SK-N-SH (cell line): ENCODE measurements at regions not wholly inside any gene's neighbourhood (a gene's known extent, or its start where the extent isn't known, plus 50 kb on each side); places are given as distances from the start of the nearest gene placed in this dataset.

Source experiments
- CTCF ChIA-PET: fragments of 300-600, 350-600 bp; formaldehyde crosslinking; extraction: SDS; loops from one replicate; lab custom pipeline; 2021; lab: Yijun Ruan, JAX
- POLR2A ChIA-PET: fragments of 350-600 bp; sonication (Branson Sonifier 250); formaldehyde crosslinking; extraction: SDS; loops from one replicate; lab custom pipeline; 2020; ENCODE audit warnings: antibody characterized with exemption, inconsistent platforms; lab: Yijun Ruan, JAX
- DNase-seq: peaks from one replicate; pipeline ENCODE4 v3.0.0; 2012
- H2AFZ ChIP-seq: fragments of 200-600 bp; sonication (generic); 2 replicates; pipeline ENCODE4 v1.8.1; 2016; ENCODE audit warnings: antibody characterized with exemption, mild to moderate bottlenecking, low read depth
- H3F3A ChIP-seq: fragments of 200-600 bp; sonication (generic); replicated peaks from 2 replicates; pipeline ENCODE3; 2016; ENCODE audit warnings: antibody characterized with exemption, mild to moderate bottlenecking; ENCODE audit not compliant: insufficient read depth
- H3K27ac ChIP-seq, 2 experiments: fragments of 200-500 bp in 1 of 2; fragments of 200-600 bp in 1 of 2; sonication (Bioruptor generic) in 1 of 2; sonication (generic), shearing (Covaris generic) in 1 of 2; 2 replicates each; pipeline versions ENCODE4 v1.5.1 to v1.6.1; 2014 to 2016; ENCODE audit warnings: low read depth in 2 of 2, inconsistent platforms in 1 of 2, low read length in 1 of 2, mild to moderate bottlenecking in 1 of 2, mixed read lengths in 1 of 2
- H3K27me3 ChIP-seq: fragments of 200-600 bp; sonication (generic), shearing (Covaris generic); 2 replicates; pipeline ENCODE4 v1.6.1; 2016; ENCODE audit warnings: mixed run types; ENCODE audit not compliant: insufficient read depth
- H3K36me3 ChIP-seq, 2 experiments: fragments of 200-500 bp in 1 of 2; fragments of 200-600 bp in 1 of 2; sonication (Bioruptor generic) in 1 of 2; sonication (generic) in 1 of 2; replicated peaks in 1 of 2; 2 replicates each; pipeline versions ENCODE3 to v1.5.1; 2014 to 2016; ENCODE audit warnings: low read length in 1 of 2, mild to moderate bottlenecking in 1 of 2; ENCODE audit not compliant: insufficient read depth in 2 of 2, control insufficient read depth in 1 of 2
- H3K4me1 ChIP-seq, 2 experiments: fragments of 200-500 bp in 1 of 2; fragments of 200-600 bp in 1 of 2; sonication (Bioruptor generic) in 1 of 2; sonication (generic), shearing (Covaris generic) in 1 of 2; 2 replicates each; pipeline versions ENCODE4 v1.5.1 to v1.6.1; 2014 to 2016; ENCODE audit warnings: low read depth in 1 of 2, low read length in 1 of 2, mixed run types in 1 of 2; ENCODE audit not compliant: insufficient read depth in 2 of 2, control insufficient read depth in 1 of 2
- H3K4me2 ChIP-seq: fragments of 200-600 bp; sonication (generic), shearing (Covaris generic); 2 replicates; pipeline ENCODE4 v1.6.1; 2017; ENCODE audit warnings: mixed run types
- H3K4me3 ChIP-seq, 2 experiments: fragments of 200-500 bp in 1 of 2; fragments of 200-600 bp in 1 of 2; sonication (Bioruptor generic) in 1 of 2; sonication (generic), shearing (Covaris generic) in 1 of 2; 2 replicates each; pipeline versions ENCODE4 v1.5.1 to v1.8.1; 2014 to 2016; ENCODE audit warnings: low read depth in 2 of 2, inconsistent platforms in 1 of 2, low read length in 1 of 2, mild to moderate bottlenecking in 1 of 2, mixed read lengths in 1 of 2, moderate library complexity in 1 of 2
- H3K79me2 ChIP-seq: fragments of 200-600 bp; sonication (generic); 2 replicates; pipeline ENCODE4 v1.8.1; 2017; ENCODE audit warnings: mild to moderate bottlenecking; ENCODE audit not compliant: insufficient read depth
- H3K9ac ChIP-seq: fragments of 200-600 bp; sonication (generic); 2 replicates; pipeline ENCODE4 v1.6.1; 2017; ENCODE audit warnings: mixed run types
- H3K9me2 ChIP-seq: fragments of 200-600 bp; sonication (generic); 2 replicates; pipeline ENCODE4 v1.6.1; 2017; ENCODE audit warnings: mixed run types
- H3K9me3 ChIP-seq: fragments of 200-600 bp; sonication (generic); 2 replicates; pipeline ENCODE4 v1.6.1; 2017; ENCODE audit warnings: mixed run types, mild to moderate bottlenecking, moderate library complexity
- H4K20me1 ChIP-seq: fragments of 200-600 bp; sonication (generic); 2 replicates; pipeline ENCODE4 v1.6.1; 2017; ENCODE audit warnings: mild to moderate bottlenecking, mixed run types; ENCODE audit not compliant: insufficient read depth
- CHD2 ChIP-seq: fragments of 150-350 bp; IDR thresholded peaks from 2 replicates; pipeline ENCODE4 v1.6.1; 2018; ENCODE audit warnings: low read length; ENCODE audit not compliant: partially characterized antibody
- FOXM1 ChIP-seq: IDR thresholded peaks from 2 replicates; pipeline ENCODE4 v1.4.0; 2012; ENCODE audit warnings: low read depth, mild to moderate bottlenecking
- IRF3 ChIP-seq: fragments of 150-350 bp; IDR thresholded peaks from 2 replicates; pipeline ENCODE4 v1.6.1; 2016; ENCODE audit warnings: mild to moderate bottlenecking, low read depth, low read length
- NRF1 ChIP-seq: IDR thresholded peaks from 2 replicates; pipeline ENCODE4 v1.6.1; 2012; ENCODE audit warnings: low read depth, mild to moderate bottlenecking, low read length
- RFX5 ChIP-seq: IDR thresholded peaks from 2 replicates; pipeline ENCODE4 v1.6.1; 2012; ENCODE audit warnings: mild to moderate bottlenecking, improper control_type of control experiment, low read length
- TCF12 ChIP-seq: IDR thresholded peaks from 2 replicates; pipeline ENCODE4 v1.4.0; 2012
- TEAD4 ChIP-seq: IDR thresholded peaks from 2 replicates; pipeline ENCODE4 v1.4.0; 2012; ENCODE audit warnings: mild to moderate bottlenecking, borderline replicate concordance; ENCODE audit not compliant: insufficient read depth
- USF2 ChIP-seq: fragments of 150-350 bp; IDR thresholded peaks from 2 replicates; pipeline ENCODE4 v1.6.1; 2017; ENCODE audit warnings: antibody characterized with exemption, low read length, low read depth, borderline replicate concordance
- ZBTB33 ChIP-seq: IDR thresholded peaks from 2 replicates; pipeline ENCODE4 v1.4.0; 2012; ENCODE audit warnings: low read depth, borderline replicate concordance
- WGBS: methylation state at CpG from one replicate; pipeline ENCODE4 v1.1.6; 2017; ENCODE audit warnings: low lambda C conversion rate; 5-methylcytosine and 5-hydroxymethylcytosine counted together

DNA sequence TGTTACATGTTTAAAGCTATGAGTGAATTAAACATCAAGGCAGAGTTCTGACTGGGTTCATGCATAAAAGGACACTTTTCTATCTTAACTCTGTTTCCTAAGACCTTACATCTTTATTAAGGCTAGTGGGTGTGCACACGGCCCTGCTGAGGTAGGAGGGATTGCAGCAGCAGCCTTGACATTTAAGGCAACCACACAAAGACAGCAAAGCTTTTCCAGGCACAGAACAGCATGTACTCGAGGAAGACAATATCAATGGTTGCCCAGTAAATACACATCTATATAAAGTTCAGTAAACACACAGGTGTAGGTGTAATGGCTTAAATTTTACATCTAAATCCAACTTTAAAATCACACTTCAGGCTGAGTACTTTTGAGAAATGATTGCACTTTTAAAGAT, 79.8 kb upstream of the LOC128125822 start:
- no peaks in the 10 kb centered on the region; the same call in 1 of the 2 replicates for H3K27me3 ChIP-seq
- no peaks in the 10 kb centered on the region for H3F3A ChIP-seq
- 15% methylated on average over 2 of the region's 2 CpGs for WGBS
- H3K27ac ChIP-seq, result no peak overlapping the region
- no peaks in the 10 kb centered on the region for H3K9me2 ChIP-seq
- H3K36me3 ChIP-seq, result no peaks in the 10 kb centered on the region
- ChIA-PET CTCF (no interaction called here), POLR2A (no interaction called here)
- no peaks in the 10 kb centered on the region for H3K4me1 ChIP-seq
- H2AFZ ChIP-seq, result no peak overlapping the region
- no peak overlapping the region for H3K9ac ChIP-seq
- no peak overlapping the region for H3K4me2 ChIP-seq
- TF ChIP-seq TEAD4, result no peak
- TF ChIP-seq RFX5, result no peak
- TF ChIP-seq, all 33 proteins: peak for 0
- H3K79me2 ChIP-seq, result no peaks in the 10 kb centered on the region
- no peaks in the 10 kb centered on the region for H4K20me1 ChIP-seq
- H3K4me3 ChIP-seq, result no peak overlapping the region
- no peaks in the 10 kb centered on the region for H3K9me3 ChIP-seq
- DNase-seq, result no peak

DNA sequence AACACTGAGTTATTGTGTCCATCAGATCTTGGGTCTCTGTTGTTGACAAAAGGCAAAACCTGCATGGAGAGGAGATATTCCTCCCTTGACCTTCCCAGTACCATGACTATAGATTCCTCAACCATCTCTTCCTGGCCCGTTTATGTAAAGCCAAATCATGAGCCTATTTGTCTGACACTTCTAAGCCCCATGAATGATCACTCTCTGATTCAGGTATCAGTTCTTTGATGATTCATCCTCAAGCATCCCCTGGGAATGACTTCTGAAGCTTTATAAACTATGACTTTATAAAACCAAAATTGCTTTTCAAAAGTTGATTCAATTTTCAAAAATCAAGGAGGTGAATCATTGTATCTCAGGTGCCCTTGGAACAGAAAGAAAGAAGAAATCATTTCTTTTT, 78.7 kb upstream of the LOC128125822 start:
- 0% methylated on average over 1 of the region's 1 CpG for WGBS
- DNase-seq, result no peak
- Histone ChIP-seq H3F3A (no peaks in the 10 kb centered on the region), H3K9me3 (no peaks in the 10 kb centered on the region), H2AFZ (no peak overlapping the region), H3K4me2 (no peak overlapping the region), H3K4me3 (no peak overlapping the region), H3K36me3 (no peaks in the 10 kb centered on the region), H3K9me2 (no peaks in the 10 kb centered on the region), H3K27ac (no peak overlapping the region), H3K79me2 (no peaks in the 10 kb centered on the region), H4K20me1 (no peaks in the 10 kb centered on the region), H3K4me1 (no peaks in the 10 kb centered on the region), H3K9ac (no peak overlapping the region), H3K27me3 (no peaks in the 10 kb centered on the region; the same call in 1 of the 2 replicates)
- TF ChIP-seq RFX5 (no peak), TCF12 (no peak), ZBTB33 (no peak), IRF3 (no peak), CHD2 (no peak), USF2 (no peak), NRF1 (no peak), FOXM1 (no peak)
- ChIA-PET POLR2A (no interaction called here), CTCF (interaction anchor here (0.7 kb wide), 1 partner anchor 24 kb away, joined by 3 read pairs; no protein-coding TSS in a partner anchor)
